NCI-H748 (cell line): ENCODE measurements at regions not wholly inside any gene's neighbourhood (a gene's known extent, or its start where the extent isn't known, plus 50 kb on each side); places are given as distances from the start of the nearest gene placed in this dataset.

ENCODE experiments used
- DNase-seq: peaks from one replicate; lab custom pipeline; 2025; ENCODE audit not compliant: unreplicated experiment; lab: John Stamatoyannopoulos, UW

- no peak for DNase-seq
Observed at GRCh38 chr22:49320714-49321476, 506.8 kb downstream of the BRD1 start.

- no peak for DNase-seq
Observed at GRCh38 chr22:49317369-49317768, 510.3 kb downstream of the BRD1 start.

- DNase-seq, result no peak
Observed at GRCh38 chr22:49312601-49313000, 515.1 kb downstream of the BRD1 start.

- DNase-seq, result no peak
Observed at GRCh38 chr22:49310354-49310753, 517.3 kb downstream of the BRD1 start.

GRCh38 chr22:49308300-49308699 is 519.4 kb downstream of the BRD1 start:
- DNase-seq, result no peak

GRCh38 chr22:49307870-49308269 is 519.8 kb downstream of the BRD1 start:
- DNase-seq, result no peak

GRCh38 chr22:49307481-49307830 is 520.2 kb downstream of the BRD1 start:
- no peak for DNase-seq

GRCh38 chr22:49306632-49307480 is 520.8 kb downstream of the BRD1 start:
- no peak for DNase-seq

GRCh38 chr22:49305966-49306631 is 521.6 kb downstream of the BRD1 start:
- no peak for DNase-seq

GRCh38 chr22:49305214-49305965 is 522.3 kb downstream of the BRD1 start:
- DNase-seq, result peak; percentile 80

- DNase-seq, result no peak
Observed at GRCh38 chr22:49303781-49304461, 523.8 kb downstream of the BRD1 start.

GRCh38 chr22:49303061-49303735 is 524.5 kb downstream of the BRD1 start:
- DNase-seq, result peak; percentile 27

- no peak for DNase-seq
Observed at GRCh38 chr22:49302530-49302929, 525.1 kb downstream of the BRD1 start.

GRCh38 chr22:49302150-49302460 is 525.6 kb downstream of the BRD1 start:
- no peak for DNase-seq

GRCh38 chr22:49301398-49302149 is 526.1 kb downstream of the BRD1 start:
- DNase-seq, result no peak

GRCh38 chr22:49300951-49301397 is 526.7 kb downstream of the BRD1 start:
- no peak for DNase-seq

GRCh38 chr22:49300241-49300640 is 527.4 kb downstream of the BRD1 start:
- DNase-seq, result no peak

- DNase-seq, result no peak
Observed at GRCh38 chr22:49299821-49300231, 527.8 kb downstream of the BRD1 start.
